H1 (cell line): ENCODE measurements at regions not wholly inside any gene's neighbourhood (a gene's known extent, or its start where the extent isn't known, plus 50 kb on each side); places are given as distances from the start of the nearest gene placed in this dataset.

Source experiments
- CHD2 ChIP-seq: IDR thresholded peaks from 2 replicates; pipeline ENCODE4 v1.6.1; 2012; ENCODE audit warnings: low read length, improper control_type of control experiment
- CTCF ChIP-seq, 3 experiments: IDR thresholded peaks; 1 replicate in 2 of 3; 2 replicates in 1 of 3; pipeline versions ENCODE4 v1.5.1 to v1.6.1; 2011; ENCODE audit warnings: low read length in 3 of 3, mild to moderate bottlenecking in 3 of 3, inconsistent platforms in 2 of 3, low read depth in 1 of 3, moderate library complexity in 1 of 3; ENCODE audit not compliant: insufficient read depth in 1 of 3; ENCODE audit errors: control extremely low read depth in 1 of 3

- TF ChIP-seq CTCF (IDR thresholded peaks at IDR 0.05; ENCODE audit: control extremely low read depth in 1 of 3, insufficient read depth in 1 of 3, low read depth in 1 of 3, low read length in 3 of 3) (no peak), CHD2 (no peak)
Measured at GRCh38 chr17:72405662-72406230, 284.9 kb downstream of the SOX9 start.
